HL-60/S4 treated with retinoic acid at 250 ng/mL for 4 days and 3 days (cell line): ENCODE measurements at regions not wholly inside any gene's neighbourhood (a gene's known extent, or its start where the extent isn't known, plus 50 kb on each side); places are given as distances from the start of the nearest gene placed in this dataset.
"Not testable (repeated sequence)": the region's sequence is repeated elsewhere in the genome, so short reads cannot be mapped to it uniquely, and the experiment has no call there.

Experiments
- in situ Hi-C: fragments of 300-500 bp; cut with MboI; formaldehyde crosslinking; loops from 2 replicates; pipeline ENCODE4 v1.7.0; 2022; ENCODE audit warnings: low sequenced_read_pairs

GRCh38 chr5:96214442-96215197 is 218.4 kb downstream of the PCSK1 start:
- in situ Hi-C loops: no loop called here

GRCh38 chr5:96209829-96210228 is 223.2 kb downstream of the PCSK1 start:
- in situ Hi-C loops: no loop called here

DNA sequence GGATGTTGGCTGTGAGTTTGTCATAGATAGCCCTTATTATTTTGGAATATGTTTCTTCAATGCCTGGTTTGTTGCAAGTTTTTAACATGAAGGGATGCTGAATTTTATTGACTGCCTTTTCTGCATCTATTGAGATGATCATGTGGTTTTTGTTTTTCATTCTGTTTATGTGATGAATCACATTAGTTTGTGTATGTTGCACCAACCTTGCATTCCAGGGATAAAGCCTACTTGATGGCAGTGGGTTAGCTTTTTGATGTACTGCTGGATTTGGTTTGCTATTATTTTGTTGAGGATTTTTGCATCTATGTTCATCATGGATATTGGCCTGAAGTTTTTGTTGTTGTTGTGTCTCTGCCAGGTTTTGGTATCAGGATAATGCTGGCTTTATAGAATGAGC is 225.6 kb downstream of the PCSK1 start:
- in situ Hi-C loops: no loop called here

DNA sequence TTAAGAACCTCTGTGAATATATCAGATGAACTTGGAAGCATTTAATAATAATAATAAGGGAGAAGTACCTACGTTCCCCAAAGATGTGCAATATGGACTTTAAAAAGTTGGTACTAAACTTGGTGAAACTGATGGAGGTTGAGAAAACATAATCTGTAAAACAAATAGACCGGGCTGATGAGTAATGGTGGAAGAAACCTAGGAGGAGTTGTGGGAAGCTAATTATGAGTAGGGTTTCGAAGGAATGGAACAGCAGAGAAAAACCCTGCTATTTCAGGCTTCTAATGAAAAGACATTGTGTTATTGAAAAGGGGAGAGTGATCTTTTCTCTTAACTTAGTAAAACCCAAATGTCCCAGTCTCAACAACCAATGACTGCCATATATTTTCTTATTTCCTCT is 229.3 kb downstream of the PCSK1 start:
- in situ Hi-C loops: no loop called here

GRCh38 chr5:96201503-96201902 is 231.5 kb downstream of the PCSK1 start:
- in situ Hi-C loops: no loop called here

DNA sequence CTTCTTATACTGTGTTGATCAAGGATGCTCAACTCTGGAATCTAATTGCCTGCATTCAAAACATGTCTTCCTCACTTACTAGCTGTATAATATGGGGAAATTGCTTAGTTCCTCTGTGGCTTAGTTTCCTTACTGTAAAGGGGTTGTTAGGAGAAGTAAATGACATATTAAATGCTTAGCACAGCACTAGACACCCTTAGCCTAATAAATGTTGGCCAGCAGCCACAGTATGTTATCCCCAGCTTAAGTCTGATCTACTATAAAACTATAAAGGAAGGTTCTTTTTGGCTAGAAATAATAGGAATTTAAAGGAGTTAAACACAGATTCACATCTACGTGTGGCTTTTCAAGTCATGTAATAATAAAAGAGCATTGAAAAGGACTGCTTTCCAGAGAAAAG is 232.4 kb downstream of the PCSK1 start:
- in situ Hi-C loops: no loop called here

DNA sequence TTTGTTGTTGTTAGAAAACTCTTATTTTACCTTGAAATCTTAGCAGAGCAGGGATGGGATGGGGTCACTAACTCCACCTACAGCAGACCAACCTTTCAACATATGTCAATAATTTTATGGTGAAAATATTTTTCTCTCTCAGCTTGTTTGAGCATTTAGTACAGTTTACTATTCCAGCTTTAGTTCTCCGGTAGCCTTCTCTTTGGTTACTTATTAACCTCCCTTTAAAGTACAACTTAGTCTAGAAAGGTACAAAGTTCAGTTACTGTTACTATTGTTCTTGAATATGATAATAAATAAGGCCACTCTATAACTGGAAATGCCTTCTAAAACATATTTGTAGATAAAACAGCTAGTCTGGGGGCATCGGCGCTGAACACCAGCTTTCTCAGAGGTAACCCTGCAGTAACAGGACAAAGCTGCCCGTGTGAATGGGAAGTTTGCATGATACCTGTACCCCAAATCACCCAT is 233.3 kb downstream of the PCSK1 start:
- in situ Hi-C loops: no loop called here

GRCh38 chr5:96198356-96199058 is 234.5 kb downstream of the PCSK1 start:
- in situ Hi-C loops: no loop called here

DNA sequence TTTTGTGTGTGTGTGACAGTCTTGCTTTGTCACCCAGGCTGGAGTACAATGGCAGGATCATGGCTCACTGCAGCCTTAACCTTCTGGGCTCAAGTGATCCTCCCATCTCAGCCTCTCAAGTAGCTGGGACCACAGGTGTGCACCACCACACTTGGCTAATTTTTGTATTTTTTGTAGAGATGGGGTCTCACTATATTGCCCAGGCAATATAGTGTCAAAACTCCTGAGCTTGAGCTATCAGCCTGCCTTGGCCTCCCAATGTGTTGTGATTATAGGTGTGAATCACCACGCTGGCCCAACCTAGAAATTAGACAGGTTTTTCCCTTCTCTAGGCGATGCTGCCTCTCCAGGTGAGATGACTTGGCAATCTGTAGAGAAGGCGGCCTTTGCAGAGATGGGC is 235.3 kb downstream of the PCSK1 start:
- in situ Hi-C loops: not testable (repeated sequence)

- in situ Hi-C loops: no loop called here
Measured at GRCh38 chr5:96197347-96197746, 235.7 kb upstream of the ELL2 start.

- in situ Hi-C loops: no loop called here
Measured at GRCh38 chr5:96196890-96197289, 235.2 kb upstream of the ELL2 start.

DNA sequence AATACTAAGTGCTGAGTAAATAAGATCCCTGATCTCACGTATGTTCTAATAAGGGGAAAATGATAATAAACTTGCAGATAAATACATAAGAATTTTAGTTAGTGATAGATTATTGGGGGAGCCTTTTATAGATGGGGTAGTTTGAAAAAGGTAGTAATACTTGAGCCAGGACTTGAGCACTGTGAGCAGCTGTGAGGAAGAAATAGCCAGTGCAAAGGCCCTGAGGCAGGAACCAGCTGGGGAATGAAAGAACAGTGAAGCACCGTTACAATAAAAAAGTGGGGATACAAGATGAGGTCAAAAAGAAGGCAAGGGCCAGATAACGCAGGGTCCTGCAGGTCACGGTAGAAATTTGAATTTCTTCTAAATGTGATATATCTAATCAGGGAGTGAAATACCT is 234.8 kb upstream of the ELL2 start:
- in situ Hi-C loops: no loop called here

DNA sequence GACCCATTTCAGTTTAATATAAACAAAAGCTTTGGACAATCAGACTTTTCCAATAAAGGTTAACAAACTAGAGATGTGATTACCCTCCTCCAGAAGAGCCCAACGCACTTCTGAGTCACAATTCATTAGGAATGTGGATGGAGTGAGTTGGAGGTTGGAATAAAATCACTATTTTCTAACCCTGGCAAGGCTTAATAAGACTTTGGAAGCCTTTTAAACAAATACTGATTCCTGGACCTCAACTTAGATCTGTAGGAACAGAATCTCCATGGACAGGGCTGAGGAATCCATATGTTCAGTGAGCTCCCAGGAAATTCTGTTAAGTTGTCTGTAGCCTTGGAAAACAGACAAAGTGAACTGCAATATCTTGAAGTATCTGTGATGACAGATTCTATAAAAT is 233.5 kb upstream of the ELL2 start:
- in situ Hi-C loops: no loop called here

GRCh38 chr5:96194593-96194992 is 232.9 kb upstream of the ELL2 start:
- in situ Hi-C loops: no loop called here

DNA sequence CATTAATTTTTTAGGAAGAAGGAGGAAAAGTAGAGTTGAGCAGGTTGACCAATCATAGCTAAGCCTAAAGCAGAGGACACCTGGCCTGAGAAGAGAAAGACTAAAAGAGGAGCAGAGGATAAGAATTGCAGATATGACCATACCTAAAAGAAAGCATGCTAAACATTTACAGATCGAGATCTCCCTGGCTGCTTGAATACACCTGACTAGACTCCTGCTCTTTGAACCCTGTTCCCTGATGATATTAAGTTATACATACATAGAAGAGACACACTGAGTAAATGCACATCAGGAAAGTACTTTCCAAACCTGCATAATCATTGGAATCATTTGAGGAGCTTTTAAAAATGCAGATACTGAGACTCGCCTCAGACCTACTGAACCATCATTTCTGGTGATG is 232.3 kb upstream of the ELL2 start:
- in situ Hi-C loops: no loop called here

- in situ Hi-C loops: no loop called here
Measured at GRCh38 chr5:96189987-96190386, 228.3 kb upstream of the ELL2 start.

- in situ Hi-C loops: no loop called here
Measured at GRCh38 chr5:96189028-96189826, 227.6 kb upstream of the ELL2 start.

DNA sequence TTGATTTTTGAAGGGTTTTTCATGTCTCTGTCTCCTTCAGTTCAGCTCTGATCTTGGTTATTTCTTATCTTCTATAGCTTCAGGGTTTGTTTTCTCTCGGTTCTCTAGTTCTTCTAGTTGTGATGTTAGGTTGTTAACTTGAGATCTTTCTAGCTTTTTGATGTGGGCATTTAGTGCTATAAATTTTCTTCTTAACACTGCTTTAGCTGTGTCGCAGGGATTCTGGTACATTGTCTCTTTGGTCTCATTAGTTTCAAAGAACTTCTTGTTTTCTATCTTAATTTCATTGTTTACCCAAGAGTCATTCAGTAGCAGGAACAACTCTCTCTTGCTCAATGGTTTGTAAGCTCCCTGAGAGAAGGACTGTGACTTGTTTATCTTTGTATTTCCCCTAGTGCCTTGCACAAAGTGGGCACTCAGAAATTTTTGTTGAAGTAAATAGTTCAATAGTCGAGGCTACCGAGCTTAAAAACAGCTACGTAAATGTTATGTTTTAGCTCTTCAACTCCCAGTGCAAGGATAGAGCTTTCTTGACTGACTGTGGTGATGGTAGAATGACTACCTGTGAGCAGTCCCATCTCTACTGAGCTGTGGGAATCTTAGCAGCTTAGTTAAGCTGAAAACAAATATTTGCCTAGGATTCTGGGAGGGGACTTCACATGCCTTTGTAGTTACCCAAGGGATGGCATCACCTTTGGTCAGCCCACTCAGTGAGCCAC is 225.8 kb upstream of the ELL2 start:
- in situ Hi-C loops: no loop called here

- in situ Hi-C loops: not testable (repeated sequence)
Measured at GRCh38 chr5:96184510-96184909, 222.9 kb upstream of the ELL2 start.

DNA sequence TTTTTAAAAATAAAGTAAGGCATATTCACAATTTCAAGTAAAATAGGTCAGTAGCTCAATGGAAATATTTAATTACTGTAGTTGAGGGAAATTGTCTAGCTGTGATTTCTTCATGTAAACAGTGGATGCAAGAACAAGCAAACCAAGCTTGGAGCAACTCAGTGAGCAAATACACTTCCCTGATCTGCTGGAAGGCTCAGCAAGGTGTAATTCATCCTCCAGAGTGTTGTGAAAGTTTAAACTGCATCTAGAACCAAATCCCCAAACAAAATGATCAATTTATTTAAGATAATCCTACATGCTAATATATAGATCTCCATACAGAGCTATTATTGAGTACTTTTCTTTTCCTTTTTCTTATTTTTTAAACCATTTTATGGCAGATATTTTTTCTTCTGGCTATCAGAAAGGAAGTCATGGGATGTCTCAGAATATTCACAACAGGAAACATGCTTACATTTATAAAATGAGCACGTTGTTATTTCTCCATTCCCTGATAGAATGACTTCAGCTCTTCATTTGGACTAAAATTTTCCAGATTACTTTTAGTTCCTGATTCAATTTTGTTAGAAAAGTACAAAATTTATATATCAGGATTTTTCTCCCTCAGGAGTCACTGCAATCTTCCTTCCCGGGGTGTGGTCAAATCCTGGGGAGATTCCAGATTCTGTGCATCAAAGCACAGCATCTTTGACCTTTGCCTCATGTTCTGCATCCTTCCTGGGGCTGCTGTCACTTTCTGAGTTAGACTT is 219.2 kb upstream of the ELL2 start:
- in situ Hi-C loops: no loop called here
